ENCODE measurements at regions not wholly inside any gene's neighbourhood (a gene's known extent, or its start where the extent isn't known, plus 50 kb on each side); places are given as distances from the start of the nearest gene placed in this dataset.

DNA sequence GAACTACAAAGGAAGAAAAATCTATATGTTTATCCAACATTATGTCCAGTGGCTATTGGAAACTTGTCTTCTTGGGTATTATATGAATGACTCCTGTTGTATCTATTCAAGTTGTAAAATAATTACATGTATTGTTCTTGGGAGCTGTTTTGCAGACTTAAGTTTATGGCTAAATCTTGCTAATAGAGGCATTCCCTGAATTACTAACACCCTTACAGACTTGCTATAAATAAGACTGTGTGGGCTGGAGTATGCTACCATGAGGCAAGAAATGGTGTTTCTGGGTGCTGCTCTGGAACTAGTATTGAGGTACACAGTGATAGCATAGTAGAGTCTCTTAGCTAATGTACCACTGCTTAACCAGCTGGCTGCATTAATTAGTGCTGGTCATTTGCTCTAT, 155.1 kb downstream of the HIPK3 start:
- no peak for DNase-seq (ENCODE audit: low read depth in 2 of 2)

DNA sequence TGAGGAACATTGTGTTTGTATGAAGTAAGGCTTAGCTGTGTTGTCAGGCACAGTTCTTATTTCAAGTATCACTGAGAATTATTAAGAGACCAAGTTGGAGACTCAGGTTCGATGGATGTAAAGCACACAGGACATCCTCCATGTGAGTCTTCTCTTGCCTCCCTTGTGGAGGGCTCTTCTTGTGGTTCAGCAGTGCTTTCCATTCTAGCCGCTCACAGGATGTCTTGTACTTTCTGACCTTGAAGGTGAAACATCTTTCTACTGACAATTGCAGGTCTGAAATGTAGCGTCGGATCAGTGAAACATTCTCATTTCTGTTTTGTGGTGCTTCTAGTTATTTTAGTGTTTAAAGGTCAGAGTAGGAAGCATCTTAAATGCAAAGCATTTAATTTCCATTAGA, 154.6 kb downstream of the HIPK3 start:
- DNase-seq (ENCODE audit: low read depth in 2 of 2), result no peak

DNA sequence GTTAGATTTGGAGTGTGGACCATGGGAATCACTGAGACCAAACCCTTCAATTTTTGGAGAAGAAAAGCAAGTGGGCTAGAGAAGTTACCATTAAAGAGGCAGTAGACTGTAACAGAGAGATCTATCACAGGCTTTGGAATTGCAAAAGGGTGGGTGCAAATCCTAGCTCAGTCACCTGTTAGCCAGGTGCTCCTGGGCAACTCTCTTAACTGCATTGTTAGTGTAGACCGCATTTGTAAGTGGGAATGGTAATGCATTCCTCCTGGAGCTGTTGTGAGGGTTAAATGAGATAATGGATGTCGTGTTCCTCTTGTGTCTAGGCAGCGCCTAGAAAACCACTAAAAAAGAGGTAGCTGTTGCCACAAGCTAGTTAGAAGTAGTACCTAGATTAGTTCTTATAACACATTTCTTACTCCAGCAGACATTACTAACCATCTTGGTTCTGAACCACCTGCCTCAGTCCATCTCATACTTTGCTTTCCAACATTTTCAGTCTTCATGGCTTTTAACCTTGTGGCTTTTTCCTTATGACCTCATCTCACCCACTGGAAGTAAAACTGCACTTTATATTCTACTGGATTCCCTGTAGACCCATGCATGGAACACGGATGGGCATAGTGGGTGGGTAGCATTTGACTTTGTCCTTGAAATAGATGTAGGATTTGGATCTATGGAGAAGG, 153.0 kb downstream of the HIPK3 start:
- no peak for DNase-seq (ENCODE audit: low read depth in 2 of 2)

All from stimulated activated CD4-positive, alpha-beta T cell treated with anti-CD3 and anti-CD28 coated beads, Interleukin-12 subunit alpha, Interleukin-12 subunit beta, amount 100 ng/mL, for 24 hours (primary cell).